H9 (cell line): ENCODE measurements at regions not wholly inside any gene's neighbourhood (a gene's known extent, or its start where the extent isn't known, plus 50 kb on each side); places are given as distances from the start of the nearest gene placed in this dataset.

Source experiments
- DNase-seq: peaks from one replicate; pipeline ENCODE4 v3.0.0-alpha.2; 2017
- H2AFZ ChIP-seq: one replicate; pipeline ENCODE4 v1.6.1; 2013; ENCODE audit warnings: mild to moderate bottlenecking, low read length, control low read depth, moderate library complexity
- H2AK5ac ChIP-seq: 2 replicates; pipeline ENCODE4 v1.6.1; 2013; ENCODE audit warnings: low read length, control low read depth, mixed read lengths; ENCODE audit not compliant: insufficient read length
- H2BK120ac ChIP-seq: one replicate; pipeline ENCODE4 v1.6.1; 2013; ENCODE audit warnings: low read depth, mild to moderate bottlenecking, low read length, control low read depth, inconsistent platforms; ENCODE audit not compliant: poor library complexity, severe bottlenecking
- H2BK12ac ChIP-seq: 2 replicates; pipeline ENCODE4 v1.6.1; 2013; ENCODE audit warnings: low read length, control low read depth, mixed read lengths, low read depth; ENCODE audit not compliant: insufficient read length
- H2BK15ac ChIP-seq: 2 replicates; pipeline ENCODE4 v1.6.1; 2013; ENCODE audit warnings: low read depth, low read length, control low read depth
- H2BK20ac ChIP-seq: one replicate; pipeline ENCODE4 v1.6.1; 2013; ENCODE audit warnings: low read depth, mild to moderate bottlenecking, low read length, control low read depth, inconsistent platforms; ENCODE audit not compliant: poor library complexity, severe bottlenecking
- H2BK5ac ChIP-seq: 2 replicates; pipeline ENCODE4 v1.6.1; 2013; ENCODE audit warnings: low read length, control low read depth, mixed read lengths; ENCODE audit not compliant: insufficient read length
- H3K14ac ChIP-seq: 2 replicates; pipeline ENCODE4 v1.6.1; 2013; ENCODE audit warnings: low read length, control low read depth; ENCODE audit not compliant: insufficient read depth
- H3K18ac ChIP-seq: 2 replicates; pipeline ENCODE4 v1.6.1; 2013; ENCODE audit warnings: low read depth, mild to moderate bottlenecking, mixed read lengths, low read length, control low read depth; ENCODE audit not compliant: insufficient read length
- H3K23ac ChIP-seq: 2 replicates; pipeline ENCODE4 v1.6.1; 2013; ENCODE audit warnings: low read length, control low read depth, mixed read lengths, low read depth; ENCODE audit not compliant: insufficient read length
- H3K23me2 ChIP-seq: 2 replicates; pipeline ENCODE4 v1.6.1; 2013; ENCODE audit warnings: low read depth, mild to moderate bottlenecking, mixed read lengths, low read length, control low read depth; ENCODE audit not compliant: insufficient read length, poor library complexity, severe bottlenecking
- H3K27ac ChIP-seq: 2 replicates; pipeline ENCODE4 v1.5.1; 2013; ENCODE audit warnings: low read length, control low read depth, mixed read lengths, low read depth; ENCODE audit not compliant: insufficient read length
- H3K27me3 ChIP-seq: 2 replicates; pipeline ENCODE4 v1.6.1; 2013; ENCODE audit warnings: low read length, control low read depth, inconsistent platforms; ENCODE audit not compliant: insufficient read depth
- H3K4ac ChIP-seq: 2 replicates; pipeline ENCODE4 v1.6.1; 2013; ENCODE audit warnings: low read depth, mild to moderate bottlenecking, control low read depth, inconsistent platforms, low read length, moderate library complexity
- H3K4me1 ChIP-seq: 2 replicates; pipeline ENCODE4 v1.6.1; 2013; ENCODE audit warnings: low read length, control low read depth, inconsistent platforms; ENCODE audit not compliant: insufficient read depth
- H3K4me2 ChIP-seq: 2 replicates; pipeline ENCODE4 v1.6.1; 2013; ENCODE audit warnings: low read length, control low read depth, mixed read lengths; ENCODE audit not compliant: insufficient read length, insufficient read depth
- H3K56ac ChIP-seq: 2 replicates; pipeline ENCODE4 v1.6.1; 2013; ENCODE audit warnings: low read depth, mild to moderate bottlenecking, mixed read lengths, low read length, control low read depth; ENCODE audit not compliant: insufficient read length
- H3K79me1 ChIP-seq: 2 replicates; pipeline ENCODE4 v1.6.1; 2013; ENCODE audit warnings: low read depth, mild to moderate bottlenecking, moderate library complexity, low read length, control low read depth, inconsistent platforms; ENCODE audit not compliant: insufficient read depth, poor library complexity, severe bottlenecking
- H3K79me2 ChIP-seq: 2 replicates; pipeline ENCODE4 v1.6.1; 2013; ENCODE audit warnings: low read length, control low read depth, inconsistent platforms; ENCODE audit not compliant: insufficient read depth
- H3K9ac ChIP-seq: 2 replicates; pipeline ENCODE4 v1.6.1; 2013; ENCODE audit warnings: low read length, control low read depth, mixed read lengths; ENCODE audit not compliant: insufficient read length; ENCODE audit errors: extremely low read depth
- H3K9me3 ChIP-seq: one replicate; pipeline ENCODE4 v1.6.1; 2013; ENCODE audit warnings: low read depth, low read length, inconsistent platforms; ENCODE audit not compliant: control insufficient read depth
- H3T11ph ChIP-seq: one replicate; pipeline ENCODE4 v1.6.1; 2013; ENCODE audit warnings: mild to moderate bottlenecking, low read length, control low read depth, inconsistent platforms
- H4K20me1 ChIP-seq: one replicate; pipeline ENCODE4 v1.6.1; 2013; ENCODE audit not compliant: control insufficient read depth, insufficient read length, insufficient read depth
- H4K5ac ChIP-seq: 2 replicates; pipeline ENCODE4 v1.6.1; 2013; ENCODE audit warnings: low read depth, mild to moderate bottlenecking, mixed read lengths, low read length, control low read depth; ENCODE audit not compliant: insufficient read length
- H4K8ac ChIP-seq: replicated peaks from 2 replicates; pipeline ENCODE4 v1.6.1; 2013; ENCODE audit warnings: low read length, control low read depth, mixed read lengths, low read depth; ENCODE audit not compliant: insufficient read length
- H4K91ac ChIP-seq: 2 replicates; pipeline ENCODE4 v1.6.1; 2013; ENCODE audit warnings: low read depth, mild to moderate bottlenecking, moderate library complexity, mixed read lengths, low read length, control low read depth; ENCODE audit not compliant: insufficient read length
- H3K27ac Mint-ChIP-seq, 3 experiments: 2 replicates in 2 of 3; 3 replicates in 1 of 3; pipeline ENCODE4 v1.8.0; 2020 to 2021; ENCODE audit warnings: mixed read lengths in 3 of 3, mild to moderate bottlenecking in 1 of 3, moderate library complexity in 1 of 3
- H3K27me3 Mint-ChIP-seq: 2 replicates; pipeline ENCODE4 v1.8.0; 2021; ENCODE audit warnings: low read depth, mild to moderate bottlenecking, moderate library complexity, mixed read lengths
- H3K36me3 Mint-ChIP-seq, 3 experiments: 2 replicates in 2 of 3; 3 replicates in 1 of 3; pipeline ENCODE4 v1.8.0; 2020 to 2021; ENCODE audit warnings: low read depth in 3 of 3, mixed read lengths in 3 of 3; ENCODE audit not compliant: insufficient read depth in 1 of 3
- H3K4me1 Mint-ChIP-seq, 2 experiments: 2 replicates each; pipeline ENCODE4 v1.8.0; 2020; ENCODE audit warnings: mixed read lengths in 2 of 2
- H3K4me3 Mint-ChIP-seq, 2 experiments: 2 replicates in 1 of 2; 3 replicates in 1 of 2; pipeline ENCODE4 v1.8.0; 2020 to 2021; ENCODE audit warnings: mild to moderate bottlenecking in 2 of 2, mixed read lengths in 2 of 2, moderate library complexity in 1 of 2
- H3K9me3 Mint-ChIP-seq, 2 experiments: 2 replicates in 1 of 2; 3 replicates in 1 of 2; pipeline ENCODE4 v1.8.0; 2020; ENCODE audit warnings: mild to moderate bottlenecking in 2 of 2, mixed read lengths in 2 of 2, moderate library complexity in 1 of 2
- CTCF ChIP-seq: fragments of 200-600 bp; sonication (generic); conservative IDR thresholded peaks from 3 replicates; pipeline ENCODE4 v1.8.0; 2021; ENCODE audit warnings: antibody characterized with exemption, mild to moderate bottlenecking
- WGBS: extraction: QIAGEN DNeasy Blood & Tissue Kit; methylation state at CpG from one replicate; pipeline ENCODE4 v1.1.7; 2013; ENCODE audit warnings: missing lambda C conversion rate, low lambda C conversion rate, mixed read lengths; ENCODE audit not compliant: insufficient read length; ENCODE audit errors: extremely low coverage; 5-methylcytosine and 5-hydroxymethylcytosine counted together

- no peak for DNase-seq
- Histone ChIP-seq H4K91ac (no peak overlapping the region), H3K79me1 (no peaks in the 10 kb centered on the region), H3K9ac (no peak overlapping the region), H3K4ac (no peak overlapping the region), H2BK5ac (no peak overlapping the region), H3K18ac (no peak overlapping the region), H4K20me1 (no peaks in the 10 kb centered on the region), H3T11ph (no peak overlapping the region), H3K79me2 (no peaks in the 10 kb centered on the region), H3K27me3 (no peaks in the 10 kb centered on the region), H2AFZ (no peak overlapping the region), H2BK15ac (no peak overlapping the region), H3K56ac (no peak overlapping the region), H4K8ac (no peak overlapping the region), H2AK5ac (no peak overlapping the region), H3K23ac (no peak overlapping the region), H3K4me1 (no peaks in the 10 kb centered on the region), H3K27ac (no peak overlapping the region), H3K4me2 (no peak overlapping the region), H2BK120ac (no peak overlapping the region), H2BK20ac (no peak overlapping the region), H2BK12ac (no peak overlapping the region), H3K9me3 (no peaks in the 10 kb centered on the region), H4K5ac (no peak overlapping the region), H3K14ac (no peak overlapping the region), H3K23me2 (no peaks in the 10 kb centered on the region)
- Mint-ChIP-seq H3K36me3 (no peaks in the 10 kb centered on the region), H3K4me1 (no peaks in the 10 kb centered on the region), H3K4me3 (no peak overlapping the region), H3K27me3 (no peaks in the 10 kb centered on the region; the same call in 1 of the 2 replicates), H3K27ac (no peak overlapping the region), H3K9me3 (no peaks in the 10 kb centered on the region)
- no CpG with 5 or more reads among the region's 3 CpGs for WGBS
- no peak for TF ChIP-seq CTCF
Observed at GRCh38 chr2:5592916-5593315, 99.3 kb upstream of the SOX11 start.
